GM19463 (cell line): ENCODE measurements at regions not wholly inside any gene's neighbourhood (a gene's known extent, or its start where the extent isn't known, plus 50 kb on each side); places are given as distances from the start of the nearest gene placed in this dataset.

Source experiments
- ATAC-seq: cut with Tn5 transposase; IDR thresholded peaks from one replicate; pipeline ENCODE4 v1.9.1; 2021; ENCODE audit warnings: mild to moderate bottlenecking, moderate library complexity; ENCODE audit not compliant: unreplicated experiment

- no peak for ATAC-seq
Measured at GRCh38 chr1:80891871-80892270, 908.9 kb upstream of the ADGRL2 start.

DNA sequence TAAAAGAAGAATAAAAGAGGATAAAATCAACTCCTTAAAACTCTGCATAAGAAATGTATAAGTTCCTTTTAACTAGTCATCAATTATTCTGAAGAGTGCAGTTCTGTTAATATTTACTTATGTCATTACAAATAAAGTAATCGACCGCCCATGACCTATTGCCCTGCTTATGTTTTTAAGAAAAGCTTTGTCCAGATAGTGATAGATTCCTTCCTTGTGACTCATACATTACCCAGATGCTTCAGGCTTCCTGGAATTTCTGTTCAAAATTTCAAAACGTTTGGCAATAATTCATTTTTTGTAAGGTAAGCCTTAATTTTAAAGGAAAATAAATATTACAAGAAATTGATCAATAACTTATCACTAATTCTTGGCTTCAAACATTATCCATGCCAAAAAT lies 918.2 kb upstream of the ADGRL2 start:
- ATAC-seq, result no peak

DNA sequence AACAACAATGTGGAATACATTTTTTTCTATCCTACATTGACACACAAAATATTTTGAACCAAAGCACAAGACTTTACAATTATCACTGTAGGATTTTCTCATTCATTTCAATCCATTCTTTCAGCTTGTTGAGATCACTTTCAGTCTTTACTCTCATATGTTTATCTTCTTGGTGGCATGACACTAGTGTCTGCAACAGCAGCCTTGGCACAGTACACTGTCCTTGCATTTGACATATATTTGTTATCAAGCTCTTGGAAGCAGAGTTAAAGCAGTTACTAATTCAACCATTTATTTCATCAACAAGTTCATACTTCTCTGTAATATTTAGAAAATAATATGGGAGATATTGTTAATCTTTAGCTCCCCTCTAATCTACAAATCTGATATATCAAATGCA lies 922.4 kb upstream of the ADGRL2 start:
- ATAC-seq, result no peak

GRCh38 chr1:80876035-80876434 lies 924.7 kb upstream of the ADGRL2 start:
- no peak for ATAC-seq

DNA sequence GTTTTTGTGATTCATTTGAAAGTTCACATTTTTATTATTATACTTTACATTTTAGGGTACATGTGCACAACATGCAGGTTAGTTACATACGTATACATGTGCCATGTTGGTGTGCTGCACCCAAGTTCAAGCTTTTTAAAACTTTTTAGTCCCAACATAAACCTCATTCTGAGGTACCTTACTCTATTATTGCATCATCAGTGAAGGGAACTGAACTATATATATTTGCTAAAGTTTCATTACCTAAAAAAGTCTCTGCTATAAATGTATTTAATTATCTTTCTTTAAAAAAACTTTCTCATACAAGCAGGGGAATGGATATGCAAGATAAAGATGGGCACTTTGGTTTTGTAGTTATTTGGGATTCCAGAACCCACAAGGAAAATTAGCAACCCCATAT lies 931.4 kb upstream of the ADGRL2 start:
- ATAC-seq, result no peak

GRCh38 chr1:80847904-80848303 lies 952.8 kb upstream of the ADGRL2 start:
- ATAC-seq, result no peak

DNA sequence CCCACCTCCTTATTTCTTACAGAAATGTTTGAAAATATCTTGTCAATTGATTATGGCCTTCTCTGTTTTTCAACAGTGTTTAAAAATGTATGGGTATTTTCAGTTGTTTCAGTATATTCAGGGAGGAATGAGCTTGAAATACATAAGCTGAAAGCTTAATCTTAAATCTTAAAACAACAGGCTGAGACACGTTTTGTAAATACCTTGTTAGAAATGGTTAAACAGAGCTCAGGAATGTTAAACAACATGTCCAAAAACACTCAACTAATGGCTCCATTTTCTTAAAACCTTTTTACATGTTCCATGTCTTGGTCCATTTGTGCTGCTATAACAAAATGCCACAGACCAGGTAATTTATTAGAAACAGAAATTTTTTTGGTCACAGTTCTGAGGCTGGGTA lies 953.8 kb upstream of the ADGRL2 start:
- no peak for ATAC-seq

GRCh38 chr1:80842796-80843195 lies 957.9 kb upstream of the ADGRL2 start:
- ATAC-seq, result no peak

- ATAC-seq, result no peak
Measured at GRCh38 chr1:80841261-80841660, 959.5 kb upstream of the ADGRL2 start.

DNA sequence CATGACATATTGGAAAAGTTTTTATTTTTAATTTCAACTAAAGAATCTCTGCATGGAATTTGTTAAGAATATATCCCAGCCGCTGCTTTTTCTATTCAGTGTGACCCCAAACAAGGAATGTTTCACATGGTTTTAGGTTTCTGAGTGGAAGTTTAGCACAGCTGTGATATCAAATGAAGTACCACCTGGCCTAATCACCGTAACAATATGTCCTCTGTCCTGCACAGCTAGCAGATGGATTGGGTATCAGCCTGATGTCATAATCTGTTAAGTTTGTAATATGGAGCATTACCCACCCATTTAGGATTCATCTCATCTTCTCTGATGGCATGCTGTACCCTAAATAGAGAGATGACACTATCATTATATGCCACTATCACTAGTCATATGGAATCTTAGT lies 963.7 kb upstream of the ADGRL2 start:
- ATAC-seq, result no peak

GRCh38 chr1:80836505-80836904 lies 964.2 kb upstream of the ADGRL2 start:
- no peak for ATAC-seq

- ATAC-seq, result no peak
Measured at GRCh38 chr1:80827666-80828065, 973.1 kb upstream of the ADGRL2 start.

DNA sequence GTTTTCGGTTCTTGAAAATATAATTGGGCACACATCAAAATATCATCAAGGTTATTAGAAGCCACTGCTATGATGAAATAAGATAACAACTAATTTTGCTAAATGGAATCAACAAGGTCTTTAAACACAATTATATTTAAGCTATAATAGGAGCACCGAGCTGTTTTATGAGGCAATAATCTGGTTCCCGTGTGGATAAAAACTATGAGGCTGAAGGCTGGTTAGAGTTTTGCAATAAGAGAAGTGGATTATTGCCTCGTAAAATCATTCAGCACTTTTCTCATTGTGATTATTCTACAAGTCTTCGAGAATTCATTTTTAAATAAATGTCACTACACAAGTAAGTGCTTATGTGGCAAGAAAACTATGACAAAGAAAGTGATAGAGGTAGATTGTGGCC lies 975.7 kb upstream of the ADGRL2 start:
- ATAC-seq, result no peak

- ATAC-seq, result no peak
Measured at GRCh38 chr1:80818211-80818610, 982.5 kb upstream of the ADGRL2 start.

DNA sequence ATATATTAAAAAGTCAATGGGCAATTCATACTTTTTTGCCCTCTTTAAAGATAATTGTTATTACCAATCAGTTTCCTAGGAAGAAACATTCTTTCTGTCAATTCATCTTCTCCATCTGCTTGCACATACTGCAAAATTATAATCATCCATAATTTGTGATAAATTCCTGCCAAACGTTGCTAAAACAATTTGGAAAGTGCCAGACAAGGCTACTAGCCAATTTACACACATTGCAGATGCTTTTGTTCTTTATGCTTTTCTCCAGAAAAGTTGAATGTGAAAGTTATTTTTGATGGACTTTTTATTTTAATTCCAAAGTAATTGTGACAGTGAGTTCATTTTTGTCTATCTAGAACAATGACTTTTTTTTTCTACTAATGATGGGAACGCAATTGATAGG lies 992.8 kb upstream of the ADGRL2 start:
- ATAC-seq, result no peak

DNA sequence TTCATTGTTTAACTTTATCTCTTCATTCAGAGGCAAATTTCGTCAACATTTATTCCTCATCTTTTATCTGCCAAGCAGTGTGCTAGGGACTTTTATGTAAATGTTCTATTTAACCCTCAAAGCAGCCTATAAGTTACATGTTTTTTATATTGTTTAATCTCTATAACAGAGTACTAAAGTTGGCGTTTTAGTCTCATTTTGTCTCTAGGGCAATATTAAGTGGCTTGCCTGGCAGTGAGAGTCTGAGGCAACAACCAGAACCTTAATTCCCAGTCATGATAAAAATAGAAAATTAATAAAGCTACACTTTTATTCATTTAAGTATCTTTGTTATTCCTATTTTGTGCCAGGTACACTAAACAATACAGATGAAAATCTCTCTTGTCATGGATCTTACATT lies 994.3 kb upstream of the ADGRL2 start:
- no peak for ATAC-seq

DNA sequence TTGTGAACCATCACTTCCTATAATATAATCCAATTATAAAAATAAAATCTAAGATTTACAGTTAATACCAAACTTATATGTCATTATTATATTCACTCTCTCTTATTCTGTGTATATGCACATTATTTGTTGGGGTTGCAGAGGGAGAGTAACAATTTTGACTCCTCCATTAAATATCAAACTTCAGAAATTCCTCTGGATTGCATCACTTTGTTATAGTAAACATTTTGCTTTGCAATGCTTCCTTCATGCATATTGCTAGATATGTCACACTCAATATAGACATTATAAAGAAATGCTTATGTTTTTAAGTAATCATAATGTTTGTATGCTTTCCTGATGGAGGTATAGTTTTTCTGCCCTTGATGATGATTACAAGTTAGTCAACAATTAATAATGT lies 999.0 kb upstream of the ADGRL2 start:
- ATAC-seq, result no peak

- ATAC-seq, result no peak
Measured at GRCh38 chr1:80799457-80799856, 1001.3 kb upstream of the ADGRL2 start.

DNA sequence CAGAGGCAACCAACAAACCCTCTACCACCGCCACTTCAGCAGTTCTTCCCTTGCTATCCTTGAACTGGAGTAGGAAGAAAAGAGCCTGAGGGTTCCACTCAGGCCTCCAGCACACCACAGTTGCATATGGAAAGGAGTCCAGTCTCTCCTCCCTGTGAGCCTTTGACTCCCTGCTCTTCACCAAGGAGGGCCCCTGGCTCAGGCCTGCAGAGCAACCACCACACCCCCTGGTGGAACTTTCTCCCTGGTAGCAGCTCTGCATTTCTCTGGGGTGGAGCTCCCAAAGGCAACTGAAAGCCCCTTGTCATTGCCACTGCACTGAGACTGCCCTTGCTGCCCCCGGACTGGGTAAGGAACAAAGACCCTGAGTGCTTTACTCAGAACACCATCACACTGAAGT lies 1021.5 kb upstream of the ADGRL2 start:
- no peak for ATAC-seq

GRCh38 chr1:80778094-80778840 lies 1022.5 kb upstream of the ADGRL2 start:
- ATAC-seq, result no peak

DNA sequence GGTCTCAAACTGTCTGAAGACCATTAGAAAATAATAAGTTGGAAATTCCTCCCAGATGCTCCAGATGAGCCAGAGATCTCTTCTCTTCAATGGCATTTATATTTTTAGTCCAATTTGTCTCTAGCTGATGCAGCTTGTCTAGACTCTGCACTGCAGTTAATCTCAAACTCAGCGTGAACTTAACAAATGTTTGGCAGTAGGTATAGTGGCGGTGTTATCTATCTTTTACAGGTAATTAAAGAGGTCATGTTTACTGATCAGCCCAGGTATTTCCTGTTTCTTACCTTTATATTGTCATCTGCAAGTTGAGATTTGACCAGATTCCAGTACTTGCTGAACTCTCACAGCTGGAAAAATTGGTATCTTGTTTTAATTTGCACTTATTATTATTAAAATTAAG lies 1024.5 kb upstream of the ADGRL2 start:
- ATAC-seq, result no peak

- no peak for ATAC-seq
Measured at GRCh38 chr1:80769208-80769750, 1031.5 kb upstream of the ADGRL2 start.

DNA sequence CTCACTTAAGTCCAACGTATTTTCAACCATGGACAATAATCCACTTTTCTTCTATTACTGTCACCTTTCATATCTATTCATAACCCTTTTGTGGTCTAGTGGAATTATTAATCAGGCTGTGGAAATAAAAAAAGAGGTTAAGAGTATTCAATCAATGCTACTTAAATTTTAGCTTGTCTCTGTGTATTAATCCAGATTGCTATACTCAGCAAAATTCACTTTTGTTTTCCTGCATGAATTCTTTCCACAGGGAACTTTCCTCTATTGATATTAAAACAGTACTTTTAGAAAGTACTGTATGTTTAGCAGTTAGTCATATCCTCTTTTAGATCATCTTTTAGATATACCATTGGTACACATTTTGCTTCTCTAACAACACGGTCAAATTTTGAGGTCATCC lies 1033.0 kb upstream of the ADGRL2 start:
- ATAC-seq, result no peak
